Hepatocyte (in vitro differentiated cells): ENCODE measurements at regions not wholly inside any gene's neighbourhood (a gene's known extent, or its start where the extent isn't known, plus 50 kb on each side); places are given as distances from the start of the nearest gene placed in this dataset.

Source experiments
- DNase-seq: peaks from one replicate; pipeline ENCODE4 v3.0.0-alpha.2; 2016; ENCODE audit warnings: low spot score
- H2AFZ ChIP-seq: fragments of 200-600 bp; sonication (generic); 2 replicates; pipeline ENCODE4 v1.6.0; 2016; ENCODE audit warnings: antibody characterized with exemption, mild to moderate bottlenecking
- H3K27ac ChIP-seq: fragments of 200-600 bp; sonication (generic); 2 replicates; pipeline ENCODE4 v1.5.1; 2016; ENCODE audit warnings: mild to moderate bottlenecking
- H3K27me3 ChIP-seq: fragments of 200-600 bp; sonication (generic); 2 replicates; pipeline ENCODE4 v1.6.1; 2016
- H3K36me3 ChIP-seq: fragments of 200-600 bp; sonication (generic); replicated peaks from 2 replicates; pipeline ENCODE4 v1.5.1; 2016; ENCODE audit warnings: low read depth; ENCODE audit not compliant: insufficient read depth
- H3K4me1 ChIP-seq: fragments of 200-600 bp; sonication (generic); 2 replicates; pipeline ENCODE4 v1.5.1; 2016; ENCODE audit warnings: mild to moderate bottlenecking, moderate library complexity; ENCODE audit not compliant: insufficient read depth
- H3K4me2 ChIP-seq: fragments of 200-600 bp; sonication (generic); 2 replicates; pipeline ENCODE4 v1.6.0; 2016
- H3K4me3 ChIP-seq: fragments of 200-600 bp; sonication (generic); 2 replicates; pipeline ENCODE4 v1.5.1; 2016; ENCODE audit warnings: mild to moderate bottlenecking
- H3K79me2 ChIP-seq: fragments of 200-600 bp; sonication (generic); 2 replicates; pipeline ENCODE4 v1.6.0; 2017; ENCODE audit warnings: mild to moderate bottlenecking
- H3K9me2 ChIP-seq: fragments of 200-600 bp; sonication (generic); replicated peaks from 2 replicates; pipeline ENCODE4 v1.6.0; 2017; ENCODE audit warnings: mild to moderate bottlenecking; ENCODE audit not compliant: insufficient read depth
- H3K9me3 ChIP-seq: fragments of 200-600 bp; sonication (generic); 2 replicates; pipeline ENCODE4 v1.5.1; 2016; ENCODE audit warnings: low read depth, mild to moderate bottlenecking
- H4K20me1 ChIP-seq: fragments of 200-600 bp; sonication (generic); 2 replicates; pipeline ENCODE4 v1.6.0; 2016; ENCODE audit warnings: mild to moderate bottlenecking; ENCODE audit not compliant: insufficient read depth, poor library complexity, severe bottlenecking
- EZH2 ChIP-seq: fragments of 200-600 bp; sonication (generic); IDR thresholded peaks from 2 replicates; pipeline ENCODE4 v1.6.1; 2016; ENCODE audit warnings: antibody characterized with exemption, mild to moderate bottlenecking, borderline replicate concordance
- EZH2phosphoT487 ChIP-seq: fragments of 200-600 bp; sonication (generic); IDR thresholded peaks from one replicate; pipeline ENCODE4 v1.6.1; 2018; ENCODE audit warnings: antibody characterized with exemption, mild to moderate bottlenecking, low read depth, moderate library complexity; ENCODE audit not compliant: unreplicated experiment, severe bottlenecking
- WGBS: methylation state at CpG from one replicate; pipeline ENCODE4 v1.1.6; 2016; ENCODE audit warnings: low lambda C conversion rate; ENCODE audit errors: missing lambda C conversion rate; 5-methylcytosine and 5-hydroxymethylcytosine counted together
- TF ChIP-seq, protein P1 (sequence below): fragments of 200-600 bp; sonication (generic); IDR thresholded peaks from 2 replicates; pipeline ENCODE4 v1.5.1; 2016; ENCODE audit warnings: antibody characterized with exemption, mild to moderate bottlenecking; ENCODE audit not compliant: poor library complexity

DNA sequence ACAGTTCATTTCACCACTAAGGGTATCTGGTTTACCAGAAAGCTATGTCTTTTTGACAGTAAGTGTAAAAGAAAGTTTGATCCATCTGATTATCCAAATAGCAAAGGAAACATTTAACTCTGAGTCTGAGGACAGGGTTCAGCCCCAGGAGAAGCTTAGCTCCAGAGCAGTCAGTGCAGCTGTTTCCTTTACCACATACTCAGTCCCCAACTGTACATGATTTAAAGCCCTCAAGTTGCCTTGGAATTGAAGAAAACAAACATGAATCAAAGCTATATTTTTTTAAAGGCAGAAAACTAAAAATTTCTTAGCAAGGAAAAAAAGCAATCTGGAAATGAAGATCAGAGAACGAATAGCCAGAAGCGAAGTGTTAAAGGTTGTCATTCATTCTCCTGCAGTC lies 746.0 kb downstream of the METTL4 start:
- no peak for DNase-seq
- no peaks in the 10 kb centered on the region for H3K27me3 ChIP-seq
- 79% methylated on average over 2 of the region's 2 CpGs for whole genome bisulfite sequencing
- no peak overlapping the region for H3K4me3 ChIP-seq
- H3K4me1 ChIP-seq: no peaks in the 10 kb centered on the region
- no peaks in the 10 kb centered on the region for H3K36me3 ChIP-seq
- no peak overlapping the region for H2AFZ ChIP-seq
- TF ChIP-seq EZH2phosphoT487 (no peak), EZH2 (no peak)
- TF ChIP-seq, protein P1, sequence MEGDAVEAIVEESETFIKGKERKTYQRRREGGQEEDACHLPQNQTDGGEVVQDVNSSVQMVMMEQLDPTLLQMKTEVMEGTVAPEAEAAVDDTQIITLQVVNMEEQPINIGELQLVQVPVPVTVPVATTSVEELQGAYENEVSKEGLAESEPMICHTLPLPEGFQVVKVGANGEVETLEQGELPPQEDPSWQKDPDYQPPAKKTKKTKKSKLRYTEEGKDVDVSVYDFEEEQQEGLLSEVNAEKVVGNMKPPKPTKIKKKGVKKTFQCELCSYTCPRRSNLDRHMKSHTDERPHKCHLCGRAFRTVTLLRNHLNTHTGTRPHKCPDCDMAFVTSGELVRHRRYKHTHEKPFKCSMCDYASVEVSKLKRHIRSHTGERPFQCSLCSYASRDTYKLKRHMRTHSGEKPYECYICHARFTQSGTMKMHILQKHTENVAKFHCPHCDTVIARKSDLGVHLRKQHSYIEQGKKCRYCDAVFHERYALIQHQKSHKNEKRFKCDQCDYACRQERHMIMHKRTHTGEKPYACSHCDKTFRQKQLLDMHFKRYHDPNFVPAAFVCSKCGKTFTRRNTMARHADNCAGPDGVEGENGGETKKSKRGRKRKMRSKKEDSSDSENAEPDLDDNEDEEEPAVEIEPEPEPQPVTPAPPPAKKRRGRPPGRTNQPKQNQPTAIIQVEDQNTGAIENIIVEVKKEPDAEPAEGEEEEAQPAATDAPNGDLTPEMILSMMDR: no peak
- H4K20me1 ChIP-seq: no peaks in the 10 kb centered on the region
- H3K79me2 ChIP-seq: no peaks in the 10 kb centered on the region
- no peaks in the 10 kb centered on the region for H3K9me2 ChIP-seq
- H3K9me3 ChIP-seq: no peaks in the 10 kb centered on the region
- no peak overlapping the region for H3K4me2 ChIP-seq
- H3K27ac ChIP-seq: no peak overlapping the region

DNA sequence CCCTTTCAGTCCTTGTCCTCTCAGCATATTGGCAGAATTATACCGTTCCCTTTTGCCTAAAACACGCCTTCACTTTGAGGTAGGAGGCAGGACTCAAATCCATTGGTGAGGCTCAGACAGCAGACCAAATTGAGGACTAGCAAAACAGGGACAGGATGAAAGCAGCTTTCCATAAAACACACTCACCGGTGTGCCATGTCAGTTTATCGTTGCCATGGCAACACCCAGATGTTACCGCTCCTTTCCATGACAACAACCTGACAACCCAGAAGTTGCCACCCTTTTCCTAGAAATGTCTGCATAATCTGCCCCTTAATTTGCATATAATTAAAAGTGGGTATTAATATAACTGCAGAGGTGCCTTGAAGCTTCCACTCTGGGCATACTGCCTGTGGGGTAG lies 730.4 kb downstream of the METTL4 start:
- Histone ChIP-seq H3K4me1 (no peaks in the 10 kb centered on the region), H3K79me2 (no peaks in the 10 kb centered on the region), H3K4me2 (no peak overlapping the region), H3K4me3 (no peak overlapping the region), H4K20me1 (no peaks in the 10 kb centered on the region), H3K9me2 (no peaks in the 10 kb centered on the region), H3K9me3 (no peaks in the 10 kb centered on the region), H3K27me3 (no peaks in the 10 kb centered on the region), H3K27ac (no peak overlapping the region), H2AFZ (no peak overlapping the region), H3K36me3 (no peaks in the 10 kb centered on the region)
- TF ChIP-seq, protein P1: no peak
- no peak for TF ChIP-seq EZH2
- no peak for TF ChIP-seq EZH2phosphoT487
- no peak for DNase-seq
- WGBS: 88% methylated on average over 5 of the region's 5 CpGs

DNA sequence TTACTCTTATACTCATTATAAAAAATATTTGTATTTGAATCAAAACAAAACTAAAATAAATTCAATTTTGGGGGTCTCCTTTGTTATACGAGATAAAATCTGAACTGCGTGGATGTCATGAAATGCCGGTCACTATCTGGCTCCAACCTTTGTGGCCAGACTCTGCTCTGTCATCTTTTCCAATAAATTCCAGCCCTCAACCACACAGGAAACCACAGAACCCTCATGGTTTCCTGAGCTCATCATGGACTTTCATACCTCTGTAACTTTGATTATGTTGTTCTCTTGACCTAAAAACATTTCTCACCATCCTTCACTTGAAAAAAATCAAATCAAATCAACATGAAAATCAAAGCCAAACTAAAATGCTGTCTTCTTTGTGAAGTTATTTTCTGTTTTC lies 724.7 kb downstream of the METTL4 start:
- Histone ChIP-seq H3K27ac (no peak overlapping the region), H3K27me3 (no peaks in the 10 kb centered on the region), H3K36me3 (no peaks in the 10 kb centered on the region), H4K20me1 (no peaks in the 10 kb centered on the region), H3K4me2 (no peak overlapping the region), H2AFZ (no peak overlapping the region), H3K4me3 (no peak overlapping the region), H3K79me2 (no peaks in the 10 kb centered on the region), H3K9me3 (no peaks in the 10 kb centered on the region), H3K4me1 (no peaks in the 10 kb centered on the region), H3K9me2 (no peaks in the 10 kb centered on the region)
- WGBS: 58% methylated on average over 3 of the region's 3 CpGs
- DNase-seq: no peak
- TF ChIP-seq EZH2 (no peak), EZH2phosphoT487 (no peak)
- TF ChIP-seq, protein P1: no peak

DNA sequence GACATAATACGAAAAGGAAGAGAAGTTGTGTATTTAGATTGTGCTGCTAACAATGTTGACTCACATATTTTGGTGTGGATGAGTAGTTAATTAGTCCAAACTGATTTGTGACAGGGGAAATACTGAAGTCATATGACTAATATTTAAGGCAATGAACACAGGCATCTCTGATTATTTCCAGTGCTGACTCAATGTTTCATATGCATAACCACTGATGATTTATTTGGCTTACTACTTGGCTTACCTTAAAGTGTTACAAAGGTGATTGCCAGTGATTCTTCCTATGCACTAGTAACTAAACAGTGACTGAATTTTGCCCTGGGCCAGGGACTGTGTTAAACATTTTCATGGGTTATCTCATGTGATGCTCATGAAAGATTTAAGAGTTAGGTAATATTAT lies 722.6 kb downstream of the METTL4 start:
- Histone ChIP-seq H3K36me3 (no peaks in the 10 kb centered on the region), H3K9me2 (no peaks in the 10 kb centered on the region), H3K27ac (no peak overlapping the region), H3K27me3 (no peaks in the 10 kb centered on the region), H3K4me2 (no peak overlapping the region), H3K4me3 (no peak overlapping the region), H4K20me1 (no peaks in the 10 kb centered on the region), H3K79me2 (no peaks in the 10 kb centered on the region), H3K9me3 (no peaks in the 10 kb centered on the region), H3K4me1 (no peaks in the 10 kb centered on the region), H2AFZ (no peak overlapping the region)
- WGBS: 88% methylated on average over 1 of the region's 1 CpG
- no peak for TF ChIP-seq EZH2
- TF ChIP-seq EZH2phosphoT487: no peak
- TF ChIP-seq, protein P1: no peak
- DNase-seq: no peak
